Large intestine (tissue), 3 donors: ENCODE measurements at regions not wholly inside any gene's neighbourhood (a gene's known extent, or its start where the extent isn't known, plus 50 kb on each side); places are given as distances from the start of the nearest gene placed in this dataset.
"Not testable (repeated sequence)": the region's sequence is repeated elsewhere in the genome, so short reads cannot be mapped to it uniquely, and the experiment has no call there.

Source experiments
- DNase-seq, 2 donors: peaks; one replicate each; pipeline versions ENCODE4 v3.0.0 to v3.0.0-alpha.2; 2013
- H3K27ac ChIP-seq: one replicate; pipeline ENCODE4 v1.5.1; 2013; ENCODE audit warnings: low read length
- H3K27me3 ChIP-seq: 2 replicates; pipeline ENCODE4 v1.6.1; 2013; ENCODE audit warnings: low read length; ENCODE audit not compliant: control insufficient read depth, insufficient read depth
- H3K36me3 ChIP-seq: 2 replicates; pipeline ENCODE4 v1.6.1; 2013; ENCODE audit warnings: low read length; ENCODE audit not compliant: control insufficient read depth, insufficient read depth
- H3K4me1 ChIP-seq: one replicate; pipeline ENCODE4 v1.6.1; 2013; ENCODE audit warnings: low read length; ENCODE audit not compliant: control insufficient read depth, insufficient read depth
- H3K4me3 ChIP-seq: one replicate; pipeline ENCODE4 v1.5.1; 2013; ENCODE audit warnings: low read length
- H3K9me3 ChIP-seq: one replicate; pipeline ENCODE4 v1.6.1; 2013; ENCODE audit warnings: mild to moderate bottlenecking, low read depth, low read length, moderate library complexity; ENCODE audit not compliant: control insufficient read depth
- WGBS: methylation state at CpG from one replicate; pipeline ENCODE4 v1.1.5; 2013; ENCODE audit warnings: low lambda C conversion rate; ENCODE audit not compliant: insufficient coverage; 5-methylcytosine and 5-hydroxymethylcytosine counted together

- no peaks in the 10 kb centered on the region for H3K4me1 ChIP-seq
- WGBS: no CpG with 5 or more reads among the region's 4 CpGs
- H3K9me3 ChIP-seq: no peaks in the 10 kb centered on the region
- H3K36me3 ChIP-seq: no peaks in the 10 kb centered on the region
- no peak overlapping the region for H3K4me3 ChIP-seq
- no peak for DNase-seq
- no peak overlapping the region for H3K27ac ChIP-seq
- no peaks in the 10 kb centered on the region for H3K27me3 ChIP-seq
Measured at GRCh38 chrX:69062493-69062892, 102.8 kb downstream of the PJA1 start.

- no CpG with 5 or more reads among the region's 6 CpGs for WGBS
- H3K4me1 ChIP-seq: no peaks in the 10 kb centered on the region
- no peak overlapping the region for H3K4me3 ChIP-seq
- H3K27ac ChIP-seq: no peak overlapping the region
- H3K36me3 ChIP-seq: no peaks in the 10 kb centered on the region
- no peak for DNase-seq
- no peaks in the 10 kb centered on the region for H3K9me3 ChIP-seq
- H3K27me3 ChIP-seq: no peaks in the 10 kb centered on the region
Measured at GRCh38 chrX:69060631-69061408, 104.4 kb downstream of the PJA1 start.

- H3K27me3 ChIP-seq: no peaks in the 10 kb centered on the region
- no peak overlapping the region for H3K4me3 ChIP-seq
- H3K9me3 ChIP-seq: no peaks in the 10 kb centered on the region
- DNase-seq: no peak
- no peaks in the 10 kb centered on the region for H3K36me3 ChIP-seq
- no peaks in the 10 kb centered on the region for H3K4me1 ChIP-seq
- H3K27ac ChIP-seq: no peak overlapping the region
- no CpG with 5 or more reads among the region's 3 CpGs for WGBS
Measured at GRCh38 chrX:69055193-69055592, 110.1 kb downstream of the PJA1 start.

- H3K27ac ChIP-seq, H3K4me3 ChIP-seq, H3K4me1 ChIP-seq, H3K27me3 ChIP-seq, H3K36me3 ChIP-seq, H3K9me3 ChIP-seq, DNase-seq: not testable (repeated sequence)
- WGBS: no CpG with 5 or more reads among the region's 3 CpGs
Measured at GRCh38 chrX:69054497-69054896, 110.8 kb downstream of the PJA1 start.

- DNase-seq: no peak
- no peak overlapping the region for H3K4me3 ChIP-seq
- no peaks in the 10 kb centered on the region for H3K9me3 ChIP-seq
- no peaks in the 10 kb centered on the region for H3K36me3 ChIP-seq
- WGBS: no CpG with 5 or more reads among the region's 3 CpGs
- no peaks in the 10 kb centered on the region for H3K27me3 ChIP-seq
- no peak overlapping the region for H3K27ac ChIP-seq
- H3K4me1 ChIP-seq: no peaks in the 10 kb centered on the region
Measured at GRCh38 chrX:69051901-69052300, 113.4 kb downstream of the PJA1 start.

GRCh38 chrX:69050051-69050765 is 115.0 kb downstream of the PJA1 start:
- DNase-seq: no peak

GRCh38 chrX:69046996-69047490 is 118.2 kb downstream of the PJA1 start:
- Histone ChIP-seq H3K27ac (no peak overlapping the region), H3K36me3 (no peaks in the 10 kb centered on the region), H3K27me3 (no peaks in the 10 kb centered on the region), H3K4me1 (no peaks in the 10 kb centered on the region), H3K9me3 (no peaks in the 10 kb centered on the region), H3K4me3 (no peak overlapping the region)
- no CpG with 5 or more reads among the region's 1 CpG for WGBS
- DNase-seq: no peak

More at GRCh38 chrX:69050051-69050765, 115.0 kb downstream of the PJA1 start:
- no peak overlapping the region for H3K4me3 ChIP-seq
- H3K27ac ChIP-seq: no peak overlapping the region
- H3K9me3 ChIP-seq: no peaks in the 10 kb centered on the region
- H3K36me3 ChIP-seq: no peaks in the 10 kb centered on the region
- WGBS: no CpG with 5 or more reads among the region's 4 CpGs
- H3K4me1 ChIP-seq: no peaks in the 10 kb centered on the region
- no peaks in the 10 kb centered on the region for H3K27me3 ChIP-seq

GRCh38 chrX:69045616-69046345 is 119.5 kb downstream of the PJA1 start:
- no peaks in the 10 kb centered on the region for H3K4me1 ChIP-seq
- no peak overlapping the region for H3K4me3 ChIP-seq
- H3K36me3 ChIP-seq: no peaks in the 10 kb centered on the region
- no peak for DNase-seq
- H3K9me3 ChIP-seq: no peaks in the 10 kb centered on the region
- H3K27me3 ChIP-seq: no peaks in the 10 kb centered on the region
- H3K27ac ChIP-seq: no peak overlapping the region
- WGBS: no CpG with 5 or more reads among the region's 2 CpGs

GRCh38 chrX:69038816-69039215 is 126.4 kb downstream of the PJA1 start:
- no peak overlapping the region for H3K4me3 ChIP-seq
- H3K27me3 ChIP-seq: no peaks in the 10 kb centered on the region
- H3K9me3 ChIP-seq: no peaks in the 10 kb centered on the region
- no peaks in the 10 kb centered on the region for H3K4me1 ChIP-seq
- WGBS: no CpG with 5 or more reads among the region's 1 CpG
- no peak overlapping the region for H3K27ac ChIP-seq
- H3K36me3 ChIP-seq: no peaks in the 10 kb centered on the region
- DNase-seq: no peak

GRCh38 chrX:69038188-69038587 is 127.1 kb downstream of the PJA1 start:
- Histone ChIP-seq H3K9me3 (no peaks in the 10 kb centered on the region), H3K27ac (no peak overlapping the region), H3K4me3 (no peak overlapping the region), H3K27me3 (no peaks in the 10 kb centered on the region), H3K4me1 (no peaks in the 10 kb centered on the region), H3K36me3 (no peaks in the 10 kb centered on the region)
- DNase-seq: no peak
- no CpG with 5 or more reads among the region's 6 CpGs for WGBS
